CD4-positive, CD25-positive, alpha-beta regulatory T cell (primary cell): ENCODE measurements at regions not wholly inside any gene's neighbourhood (a gene's known extent, or its start where the extent isn't known, plus 50 kb on each side); places are given as distances from the start of the nearest gene placed in this dataset.
"Not testable (repeated sequence)": the region's sequence is repeated elsewhere in the genome, so short reads cannot be mapped to it uniquely, and the experiment has no call there.

Source experiments
- ATAC-seq, 2 donors: fragments of 150-1000 bp; cut with Tn5 transposase; one replicate each; pipeline ENCODE4 v1.10.0; 2021; ENCODE audit warnings: low read depth in 2 of 2, moderate number of reproducible peaks in 2 of 2, moderate library complexity in 1 of 2
- DNase-seq, 3 donors: peaks; one replicate each; pipeline versions ENCODE4 v3.0.0 to v3.0.0-alpha.2; 2012 to 2022; ENCODE audit warnings: mixed read lengths in 1 of 3
- H3K27ac ChIP-seq: one replicate; pipeline ENCODE4 v1.7.0; 2013; ENCODE audit warnings: mild to moderate bottlenecking, low read length; ENCODE audit not compliant: insufficient read depth, poor library complexity, severe bottlenecking
- H3K27me3 ChIP-seq: one replicate; pipeline ENCODE4 v1.7.0; 2013; ENCODE audit warnings: low read length; ENCODE audit not compliant: control insufficient read depth, insufficient read depth
- H3K36me3 ChIP-seq: one replicate; pipeline ENCODE4 v1.7.0; 2013; ENCODE audit warnings: mild to moderate bottlenecking, low read length, moderate library complexity; ENCODE audit not compliant: control insufficient read depth, insufficient read depth
- H3K4me1 ChIP-seq: 2 replicates; pipeline ENCODE4 v1.7.0; 2013; ENCODE audit warnings: mild to moderate bottlenecking, low read length; ENCODE audit not compliant: insufficient read depth, control insufficient read depth, poor library complexity, severe bottlenecking
- H3K4me3 ChIP-seq: one replicate; pipeline ENCODE4 v1.7.0; 2013; ENCODE audit warnings: low read depth, mild to moderate bottlenecking, low read length, moderate library complexity
- H3K9me3 ChIP-seq, 2 experiments: 1 replicate in 1 of 2; 2 replicates in 1 of 2; pipeline ENCODE4 v1.7.0; 2013; ENCODE audit warnings: low read length in 2 of 2, mild to moderate bottlenecking in 1 of 2, moderate library complexity in 1 of 2; ENCODE audit not compliant: control insufficient read depth in 2 of 2
- H3K27ac Mint-ChIP-seq, 3 donors: one replicate each; pipeline ENCODE4 v1.8.0; 2020 to 2022; ENCODE audit warnings: mild to moderate bottlenecking in 3 of 3, mixed read lengths in 3 of 3, moderate library complexity in 2 of 3
- H3K27me3 Mint-ChIP-seq: one replicate; pipeline ENCODE4 v1.8.0; 2022; ENCODE audit warnings: mild to moderate bottlenecking, mixed read lengths
- H3K36me3 Mint-ChIP-seq: one replicate; pipeline ENCODE4 v1.8.0; 2020; ENCODE audit warnings: mixed read lengths
- H3K4me1 Mint-ChIP-seq, 4 donors: one replicate each; pipeline ENCODE4 v1.8.0; 2020 to 2022; ENCODE audit warnings: mixed read lengths in 4 of 4, mild to moderate bottlenecking in 1 of 4
- H3K4me3 Mint-ChIP-seq, 4 donors: one replicate each; pipeline ENCODE4 v1.8.0; 2020 to 2022; ENCODE audit warnings: mild to moderate bottlenecking in 4 of 4, mixed read lengths in 4 of 4, moderate library complexity in 3 of 4
- H3K9me3 Mint-ChIP-seq, 7 donors: one replicate each; pipeline ENCODE4 v1.8.0; 2020 to 2022; ENCODE audit warnings: mixed read lengths in 7 of 7, mild to moderate bottlenecking in 3 of 7, moderate library complexity in 2 of 7

GRCh38 chrY:18393633-18394032 is 152.9 kb upstream of the HSFY1 start:
- not testable (repeated sequence) for H3K4me3 ChIP-seq, ATAC-seq, H3K4me3 Mint-ChIP-seq, H3K27me3 Mint-ChIP-seq, H3K27me3 ChIP-seq, H3K4me1 ChIP-seq, H3K9me3 Mint-ChIP-seq, H3K36me3 ChIP-seq, H3K27ac Mint-ChIP-seq, H3K4me1 Mint-ChIP-seq, H3K36me3 Mint-ChIP-seq, H3K9me3 ChIP-seq, DNase-seq, H3K27ac ChIP-seq

GRCh38 chrY:18420846-18421245 is 125.7 kb upstream of the HSFY1 start:
- not testable (repeated sequence) for H3K36me3 ChIP-seq, H3K9me3 Mint-ChIP-seq, ATAC-seq, H3K4me1 ChIP-seq, H3K4me3 ChIP-seq, H3K27me3 Mint-ChIP-seq, H3K27ac ChIP-seq, H3K4me3 Mint-ChIP-seq, DNase-seq, H3K27ac Mint-ChIP-seq, H3K36me3 Mint-ChIP-seq, H3K9me3 ChIP-seq, H3K27me3 ChIP-seq, H3K4me1 Mint-ChIP-seq

GRCh38 chrY:18421457-18421856 is 125.1 kb upstream of the HSFY1 start:
- H3K4me3 ChIP-seq, ATAC-seq, H3K27ac Mint-ChIP-seq, H3K4me3 Mint-ChIP-seq, DNase-seq, H3K9me3 Mint-ChIP-seq, H3K9me3 ChIP-seq, H3K27ac ChIP-seq, H3K4me1 Mint-ChIP-seq, H3K36me3 ChIP-seq, H3K36me3 Mint-ChIP-seq, H3K27me3 ChIP-seq, H3K27me3 Mint-ChIP-seq, H3K4me1 ChIP-seq: not testable (repeated sequence)

DNA sequence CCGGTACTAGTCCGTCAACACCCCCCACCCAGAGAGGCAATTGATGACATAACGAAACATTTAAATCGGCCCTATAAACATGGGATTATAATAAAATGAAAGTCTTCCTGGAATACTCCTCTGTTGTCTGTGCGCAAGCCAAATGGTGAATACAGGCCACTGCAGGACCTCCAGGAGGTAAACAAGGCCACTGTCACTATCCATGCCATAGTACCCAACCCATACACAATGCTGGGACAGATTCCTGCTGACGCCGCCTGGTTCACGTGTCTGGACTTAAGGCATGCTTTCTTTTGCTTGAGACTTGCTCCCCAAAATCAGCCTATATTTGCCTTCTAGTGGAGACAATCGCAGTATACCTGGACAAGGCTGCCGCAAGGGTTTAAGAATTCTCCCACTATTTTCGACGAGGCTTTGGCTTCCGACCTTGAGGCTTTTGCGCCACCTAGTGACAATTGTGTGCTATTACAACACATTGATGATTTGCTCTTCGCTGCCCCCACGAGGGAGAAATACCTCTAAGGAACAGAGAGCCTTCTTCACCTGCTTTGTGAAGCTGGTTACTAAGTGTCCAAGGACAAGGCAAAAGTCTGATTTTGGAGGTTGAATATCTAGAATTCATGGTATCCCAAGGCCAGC is 122.4 kb upstream of the HSFY1 start:
- ATAC-seq = peak in 1 of 2 donors; percentile 44
- not testable (repeated sequence) for H3K4me3 ChIP-seq, H3K4me3 Mint-ChIP-seq, H3K27ac Mint-ChIP-seq, H3K9me3 Mint-ChIP-seq, H3K27me3 Mint-ChIP-seq, H3K9me3 ChIP-seq, DNase-seq, H3K36me3 ChIP-seq, H3K36me3 Mint-ChIP-seq, H3K27me3 ChIP-seq, H3K4me1 ChIP-seq, H3K27ac ChIP-seq, H3K4me1 Mint-ChIP-seq

DNA sequence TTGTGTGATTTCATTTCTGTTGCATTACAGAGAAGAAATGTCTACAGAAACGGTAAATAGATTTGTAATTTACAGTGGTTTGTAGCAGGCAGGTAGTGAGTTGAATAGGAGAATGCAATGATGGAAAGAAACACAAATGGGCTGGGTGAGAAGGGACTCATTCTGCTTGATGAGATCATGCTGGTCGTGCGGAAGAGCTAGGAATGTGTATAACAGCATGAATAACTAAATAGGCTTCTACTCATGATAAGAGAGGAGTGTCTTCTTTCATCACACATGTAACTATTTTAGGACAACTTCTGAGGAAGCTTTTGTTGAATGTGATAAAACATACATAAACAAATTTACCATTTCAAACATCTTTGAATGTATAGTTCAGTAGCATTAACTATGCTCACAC is 113.0 kb upstream of the HSFY1 start:
- H3K4me1 ChIP-seq, H3K27me3 Mint-ChIP-seq, H3K27ac Mint-ChIP-seq, H3K9me3 ChIP-seq, H3K36me3 ChIP-seq, H3K27me3 ChIP-seq, H3K27ac ChIP-seq, H3K36me3 Mint-ChIP-seq, DNase-seq, H3K4me3 ChIP-seq, H3K9me3 Mint-ChIP-seq, H3K4me1 Mint-ChIP-seq, H3K4me3 Mint-ChIP-seq, ATAC-seq: not testable (repeated sequence)

GRCh38 chrY:18445853-18446252 is 100.7 kb upstream of the HSFY1 start:
- not testable (repeated sequence) for H3K27me3 Mint-ChIP-seq, H3K36me3 ChIP-seq, H3K27me3 ChIP-seq, H3K36me3 Mint-ChIP-seq, H3K4me1 ChIP-seq, ATAC-seq, DNase-seq, H3K9me3 Mint-ChIP-seq, H3K4me3 ChIP-seq, H3K4me1 Mint-ChIP-seq, H3K4me3 Mint-ChIP-seq, H3K27ac ChIP-seq, H3K27ac Mint-ChIP-seq, H3K9me3 ChIP-seq

- H3K4me3 Mint-ChIP-seq, H3K27me3 ChIP-seq, H3K4me3 ChIP-seq, H3K9me3 Mint-ChIP-seq, H3K36me3 ChIP-seq, DNase-seq, H3K4me1 ChIP-seq, H3K4me1 Mint-ChIP-seq, ATAC-seq, H3K27ac Mint-ChIP-seq, H3K27ac ChIP-seq, H3K27me3 Mint-ChIP-seq, H3K9me3 ChIP-seq, H3K36me3 Mint-ChIP-seq: not testable (repeated sequence)
Observed at GRCh38 chrY:18452815-18453214, 93.7 kb upstream of the HSFY1 start.

DNA sequence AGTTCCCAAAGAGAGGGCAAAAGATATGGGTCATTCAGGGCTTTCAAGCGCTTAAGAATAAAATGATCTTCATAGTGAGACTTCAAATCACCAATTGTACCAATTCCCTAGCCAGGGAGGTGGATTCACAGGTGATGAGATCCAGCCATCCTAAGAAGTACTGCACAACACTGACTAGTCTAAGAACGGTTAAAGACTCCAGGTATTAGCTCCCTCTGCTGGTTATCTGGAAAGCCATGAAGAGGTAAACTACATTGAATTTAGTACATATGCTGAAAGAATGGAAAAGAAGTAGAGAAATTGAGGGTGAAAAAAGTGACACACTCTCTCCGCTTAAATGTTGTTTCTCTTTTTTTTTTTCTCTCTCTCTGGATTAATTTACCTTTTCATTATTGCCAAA is 87.4 kb upstream of the HSFY1 start:
- not testable (repeated sequence) for DNase-seq, H3K4me1 ChIP-seq, H3K27me3 ChIP-seq

More for the DNA sequence above, 87.4 kb upstream of the HSFY1 start:
- not testable (repeated sequence) for H3K4me1 Mint-ChIP-seq, H3K27ac ChIP-seq, H3K9me3 ChIP-seq, H3K27ac Mint-ChIP-seq, H3K27me3 Mint-ChIP-seq, H3K36me3 ChIP-seq, H3K9me3 Mint-ChIP-seq, H3K4me3 ChIP-seq, ATAC-seq, H3K36me3 Mint-ChIP-seq, H3K4me3 Mint-ChIP-seq
